Ishikawa (cell line): ENCODE measurements at regions not wholly inside any gene's neighbourhood (a gene's known extent, or its start where the extent isn't known, plus 50 kb on each side); places are given as distances from the start of the nearest gene placed in this dataset.

Experiments
- CEBPB ChIP-seq: IDR thresholded peaks from 2 replicates; pipeline ENCODE4 v1.6.1; 2012
- CREB1 ChIP-seq: IDR thresholded peaks from 2 replicates; pipeline ENCODE4 v1.6.1; 2012; ENCODE audit warnings: low read depth
- EGR1 ChIP-seq: IDR thresholded peaks from 2 replicates; pipeline ENCODE4 v1.6.1; 2012
- EP300 ChIP-seq: IDR thresholded peaks from 2 replicates; pipeline ENCODE4 v1.6.1; 2012; ENCODE audit warnings: borderline replicate concordance
- FOXM1 ChIP-seq: IDR thresholded peaks from 2 replicates; pipeline ENCODE4 v1.6.1; 2012; ENCODE audit warnings: low read depth, borderline replicate concordance
- NFIC ChIP-seq: IDR thresholded peaks from 2 replicates; pipeline ENCODE4 v1.6.1; 2012
- RAD21 ChIP-seq: IDR thresholded peaks from 2 replicates; pipeline ENCODE4 v1.6.1; 2012; ENCODE audit warnings: low read depth
- TAF1 ChIP-seq: IDR thresholded peaks from 2 replicates; pipeline ENCODE4 v1.6.1; 2012; ENCODE audit warnings: low read depth, mild to moderate bottlenecking
- TCF12 ChIP-seq: IDR thresholded peaks from 2 replicates; pipeline ENCODE4 v1.6.1; 2012; ENCODE audit warnings: low read depth
- TEAD4 ChIP-seq: IDR thresholded peaks from 2 replicates; pipeline ENCODE4 v1.6.1; 2012
- YY1 ChIP-seq: IDR thresholded peaks from 2 replicates; pipeline ENCODE4 v1.6.1; 2012; ENCODE audit warnings: low read depth
- ZBTB7A ChIP-seq: IDR thresholded peaks from 2 replicates; pipeline ENCODE4 v1.6.1; 2012; ENCODE audit warnings: low read depth
- TF ChIP-seq, protein P1 (sequence below): IDR thresholded peaks from 2 replicates; pipeline ENCODE4 v1.6.1; 2012; ENCODE audit warnings: low read depth, mild to moderate bottlenecking
- TF ChIP-seq, protein P2 (sequence below): IDR thresholded peaks from 2 replicates; pipeline ENCODE4 v1.6.1; 2012
- TF ChIP-seq, protein P3 (sequence below): IDR thresholded peaks from 2 replicates; pipeline ENCODE4 v1.6.1; 2012

DNA sequence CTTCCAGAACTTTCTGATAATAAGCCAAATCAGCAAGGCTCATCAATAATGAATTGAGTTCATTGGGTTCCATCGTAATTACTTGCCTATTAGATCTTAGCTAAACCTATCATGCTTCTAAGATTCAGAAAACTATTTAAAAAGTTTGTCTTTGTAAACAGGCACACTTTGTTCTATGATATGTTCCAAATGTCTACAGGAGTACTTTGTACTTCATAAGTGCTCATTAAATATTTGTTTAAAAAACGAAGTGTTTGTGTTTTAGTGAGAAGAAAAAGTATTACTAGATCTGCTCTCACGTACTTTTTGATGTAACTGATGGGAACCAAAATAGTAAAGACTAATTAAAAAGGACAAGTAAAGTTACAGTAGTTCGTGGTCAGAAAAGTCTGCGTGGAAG is 172.8 kb upstream of the FLRT2 start:
- TF ChIP-seq CEBPB (no peak), ZBTB7A (no peak)
- TF ChIP-seq, protein P1, sequence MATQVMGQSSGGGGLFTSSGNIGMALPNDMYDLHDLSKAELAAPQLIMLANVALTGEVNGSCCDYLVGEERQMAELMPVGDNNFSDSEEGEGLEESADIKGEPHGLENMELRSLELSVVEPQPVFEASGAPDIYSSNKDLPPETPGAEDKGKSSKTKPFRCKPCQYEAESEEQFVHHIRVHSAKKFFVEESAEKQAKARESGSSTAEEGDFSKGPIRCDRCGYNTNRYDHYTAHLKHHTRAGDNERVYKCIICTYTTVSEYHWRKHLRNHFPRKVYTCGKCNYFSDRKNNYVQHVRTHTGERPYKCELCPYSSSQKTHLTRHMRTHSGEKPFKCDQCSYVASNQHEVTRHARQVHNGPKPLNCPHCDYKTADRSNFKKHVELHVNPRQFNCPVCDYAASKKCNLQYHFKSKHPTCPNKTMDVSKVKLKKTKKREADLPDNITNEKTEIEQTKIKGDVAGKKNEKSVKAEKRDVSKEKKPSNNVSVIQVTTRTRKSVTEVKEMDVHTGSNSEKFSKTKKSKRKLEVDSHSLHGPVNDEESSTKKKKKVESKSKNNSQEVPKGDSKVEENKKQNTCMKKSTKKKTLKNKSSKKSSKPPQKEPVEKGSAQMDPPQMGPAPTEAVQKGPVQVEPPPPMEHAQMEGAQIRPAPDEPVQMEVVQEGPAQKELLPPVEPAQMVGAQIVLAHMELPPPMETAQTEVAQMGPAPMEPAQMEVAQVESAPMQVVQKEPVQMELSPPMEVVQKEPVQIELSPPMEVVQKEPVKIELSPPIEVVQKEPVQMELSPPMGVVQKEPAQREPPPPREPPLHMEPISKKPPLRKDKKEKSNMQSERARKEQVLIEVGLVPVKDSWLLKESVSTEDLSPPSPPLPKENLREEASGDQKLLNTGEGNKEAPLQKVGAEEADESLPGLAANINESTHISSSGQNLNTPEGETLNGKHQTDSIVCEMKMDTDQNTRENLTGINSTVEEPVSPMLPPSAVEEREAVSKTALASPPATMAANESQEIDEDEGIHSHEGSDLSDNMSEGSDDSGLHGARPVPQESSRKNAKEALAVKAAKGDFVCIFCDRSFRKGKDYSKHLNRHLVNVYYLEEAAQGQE, result no peak
- TF ChIP-seq, protein P2, sequence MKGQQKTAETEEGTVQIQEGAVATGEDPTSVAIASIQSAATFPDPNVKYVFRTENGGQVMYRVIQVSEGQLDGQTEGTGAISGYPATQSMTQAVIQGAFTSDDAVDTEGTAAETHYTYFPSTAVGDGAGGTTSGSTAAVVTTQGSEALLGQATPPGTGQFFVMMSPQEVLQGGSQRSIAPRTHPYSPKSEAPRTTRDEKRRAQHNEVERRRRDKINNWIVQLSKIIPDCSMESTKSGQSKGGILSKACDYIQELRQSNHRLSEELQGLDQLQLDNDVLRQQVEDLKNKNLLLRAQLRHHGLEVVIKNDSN, result no peak

DNA sequence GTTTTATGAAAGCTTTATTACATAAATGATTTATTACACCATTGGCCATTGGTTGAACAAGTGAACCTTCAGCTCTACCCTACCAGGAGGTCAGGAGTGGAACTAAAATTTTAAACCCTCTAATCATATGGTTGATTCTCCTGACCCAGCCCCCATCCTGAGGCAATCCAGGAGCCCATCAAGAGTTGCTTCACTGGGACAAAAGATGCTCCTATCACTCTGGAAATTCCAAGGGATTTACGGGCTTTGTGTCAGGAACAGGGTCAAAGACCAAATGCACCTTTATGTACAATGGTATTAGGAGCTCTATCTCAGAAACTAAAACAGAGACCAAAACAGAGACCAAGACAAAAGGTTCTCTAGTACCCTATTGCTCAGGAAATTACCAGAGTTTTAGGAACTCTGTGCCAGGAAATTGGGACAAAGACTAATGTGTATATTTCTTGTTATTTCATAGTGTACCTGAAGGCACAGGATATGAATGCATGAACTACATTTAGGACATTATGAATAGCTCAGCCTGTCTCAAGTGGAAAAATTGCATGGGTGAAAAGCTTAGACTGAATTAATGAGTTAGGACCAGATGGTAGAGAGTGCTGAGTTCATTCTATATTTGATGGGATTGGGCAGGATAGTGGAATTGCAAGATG is 171.7 kb upstream of the FLRT2 start:
- no peak for TF ChIP-seq ZBTB7A

DNA sequence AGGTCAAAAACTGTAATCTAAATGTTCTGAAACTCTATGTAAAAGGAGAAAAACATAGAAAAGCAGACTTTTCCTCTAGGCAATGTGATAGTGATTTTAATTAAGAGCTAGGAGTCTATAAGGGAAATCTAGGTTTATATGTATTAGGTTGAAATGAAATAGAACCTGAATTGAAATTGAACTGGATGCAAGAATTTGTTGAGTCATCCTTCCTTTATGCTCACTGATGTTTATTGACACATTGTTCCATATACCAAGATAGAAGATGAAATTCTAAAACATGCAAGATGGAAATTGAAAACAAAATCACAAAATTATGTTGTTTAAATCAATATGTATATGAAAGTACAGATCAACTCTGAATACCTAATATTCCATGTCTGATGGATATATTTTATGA is 170.4 kb upstream of the FLRT2 start:
- TF ChIP-seq CEBPB, result no peak
- TF ChIP-seq TCF12, result no peak
- no peak for TF ChIP-seq NFIC
- TF ChIP-seq TAF1, result no peak
- TF ChIP-seq CREB1, result no peak
- TF ChIP-seq YY1, result no peak
- TF ChIP-seq EP300, result no peak
- TF ChIP-seq, protein P3, sequence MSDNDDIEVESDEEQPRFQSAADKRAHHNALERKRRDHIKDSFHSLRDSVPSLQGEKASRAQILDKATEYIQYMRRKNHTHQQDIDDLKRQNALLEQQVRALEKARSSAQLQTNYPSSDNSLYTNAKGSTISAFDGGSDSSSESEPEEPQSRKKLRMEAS, result no peak
- TF ChIP-seq ZBTB7A, result no peak
- no peak for TF ChIP-seq EGR1
- TF ChIP-seq, protein P2, result no peak
- no peak for TF ChIP-seq TEAD4
- TF ChIP-seq RAD21, result no peak
- TF ChIP-seq, protein P1, result no peak

DNA sequence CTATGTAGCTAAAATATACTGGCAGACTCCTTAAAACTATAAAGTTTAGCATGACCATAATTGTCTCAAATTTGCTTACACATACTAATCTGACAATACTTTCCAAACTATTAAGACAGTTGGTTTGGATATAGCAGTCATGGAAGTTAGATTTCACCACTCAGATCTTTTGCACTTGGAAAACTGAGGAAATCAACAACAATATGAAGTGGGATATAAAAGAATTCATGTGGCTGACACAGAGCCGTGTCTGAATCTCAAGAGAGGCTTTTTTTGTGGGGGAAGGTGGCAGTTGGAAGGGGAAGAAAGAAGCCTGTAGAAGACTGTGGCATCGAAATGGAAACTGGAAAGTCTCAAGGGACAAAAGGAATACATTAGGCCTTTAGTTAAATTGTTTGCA is 166.6 kb upstream of the FLRT2 start:
- TF ChIP-seq YY1 (no peak), CREB1 (no peak), FOXM1 (no peak), RAD21 (no peak), EP300 (no peak), EGR1 (no peak), ZBTB7A (no peak), CEBPB (no peak), TAF1 (no peak), TEAD4 (no peak), TCF12 (no peak), NFIC (no peak)
- TF ChIP-seq, protein P1, result no peak
- TF ChIP-seq, protein P2, result no peak
- TF ChIP-seq, protein P3, result no peak

DNA sequence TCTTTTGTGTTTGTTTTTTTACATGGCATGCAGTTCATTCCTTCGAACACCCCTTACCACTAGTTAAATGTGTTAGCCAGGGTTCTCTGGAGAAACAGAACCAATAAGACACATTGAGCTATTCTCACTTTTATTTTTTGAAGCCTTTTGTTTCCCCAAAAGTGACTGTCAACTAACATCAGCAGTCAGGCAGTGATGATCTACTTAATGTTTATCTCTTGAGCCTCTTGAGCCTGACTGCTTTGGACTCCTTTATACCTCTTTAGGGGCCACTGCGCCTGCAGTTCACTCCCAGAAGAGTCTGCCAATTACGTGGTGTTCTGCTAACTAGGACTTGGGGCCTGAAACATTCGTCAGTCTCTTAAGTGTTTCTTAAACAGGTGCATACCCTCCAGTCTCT is 163.7 kb upstream of the FLRT2 start:
- TF ChIP-seq RAD21 (no peak), CEBPB (no peak), TCF12 (no peak), EP300 (no peak), YY1 (no peak), CREB1 (no peak), EGR1 (no peak), TEAD4 (no peak), ZBTB7A (no peak), NFIC (no peak), TAF1 (no peak), FOXM1 (no peak)
- TF ChIP-seq, protein P1, result no peak
- TF ChIP-seq, protein P3, result no peak
- TF ChIP-seq, protein P2, result no peak
